ENCODE measurements at regions not wholly inside any gene's neighbourhood (a gene's known extent, or its start where the extent isn't known, plus 50 kb on each side); places are given as distances from the start of the nearest gene placed in this dataset.

DNA sequence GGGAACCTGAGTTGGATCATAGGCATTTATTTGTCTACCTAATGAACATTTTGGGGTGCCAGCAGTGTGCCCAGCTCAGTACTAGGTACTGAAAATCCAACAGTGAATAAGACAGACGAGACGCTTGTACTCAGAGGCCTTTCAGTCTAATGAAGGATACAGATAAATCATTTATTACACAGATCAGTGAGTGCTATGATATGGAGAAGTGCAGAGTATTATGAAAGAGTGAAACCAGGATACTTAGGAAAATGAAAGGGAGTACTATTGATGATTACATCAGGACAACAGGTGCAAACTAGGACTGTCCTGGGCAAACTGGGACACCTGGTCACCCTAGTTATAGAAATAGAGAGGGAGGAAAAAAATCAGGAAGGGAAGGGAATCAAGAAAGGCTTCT lies 207.5 kb upstream of the NCAM1 start (continued):
- TF ChIP-seq POLR2AphosphoS5 (IDR thresholded peaks at IDR 0.05; ENCODE audit: low read depth, low read length) (no peak), BACH1 (IDR thresholded peaks at IDR 0.05; ENCODE audit: low read length) (no peak), HDAC6 (IDR thresholded peaks at IDR 0.05; ENCODE audit: low read depth, low read length) (no peak), RXRA (IDR thresholded peaks at IDR 0.05; ENCODE audit: insufficient read depth, low read depth, low read length) (no peak), FOSL1 (IDR thresholded peaks at IDR 0.05; ENCODE audit: insufficient read depth, low read depth, low read length) (no peak)

Measured in H1 (cell line).